IMR-90 (cell line): ENCODE measurements at regions not wholly inside any gene's neighbourhood (a gene's known extent, or its start where the extent isn't known, plus 50 kb on each side); places are given as distances from the start of the nearest gene placed in this dataset.

ENCODE experiments used
- ATAC-seq: fragments of 200-7000 bp; cut with Tn5 transposase; 2 replicates; pipeline ENCODE4 v1.9.1; 2020; ENCODE audit warnings: low read depth, mild to moderate bottlenecking, moderate library complexity
- BruUV-seq: library from RNA; stranded (reverse); fragments of 400-500 nt; replicated peaks from 2 replicates; lab custom pipeline; 2021; lab: Mats Ljungman, UMichigan
- CTCF ChIA-PET: fragments of 300-600 bp; formaldehyde crosslinking; extraction: SDS; loops from one replicate; lab custom pipeline; 2021; ENCODE audit warnings: antibody characterized with exemption; lab: Yijun Ruan, JAX
- POLR2A ChIA-PET: fragments of 300-600 bp; sonication (Branson Sonifier 250); formaldehyde crosslinking; loops from one replicate; lab custom pipeline; 2022; ENCODE audit warnings: antibody characterized with exemption; ENCODE audit not compliant: unreplicated experiment; lab: Charles Lee
- DNase-seq: peaks from one replicate; pipeline ENCODE4 v3.0.0; 2013
- H2AFZ ChIP-seq: replicated peaks from 2 replicates; pipeline ENCODE3; 2013; ENCODE audit warnings: low read length, mild to moderate bottlenecking; ENCODE audit not compliant: poor library complexity
- H2AK5ac ChIP-seq: 2 replicates; pipeline ENCODE4 v1.6.1; 2013; ENCODE audit warnings: low read depth, low read length, inconsistent platforms
- H2AK9ac ChIP-seq: replicated peaks from 2 replicates; pipeline ENCODE3; 2013; ENCODE audit warnings: mild to moderate bottlenecking, low read depth, low read length, moderate library complexity; ENCODE audit not compliant: poor library complexity
- H2BK120ac ChIP-seq: 2 replicates; pipeline ENCODE4 v1.6.1; 2013; ENCODE audit warnings: low read depth, low read length, inconsistent platforms
- H2BK15ac ChIP-seq: 3 replicates; pipeline ENCODE4 v1.6.1; 2013; ENCODE audit warnings: low read depth, low read length, inconsistent platforms
- H2BK20ac ChIP-seq: 2 replicates; pipeline ENCODE4 v1.6.1; 2013; ENCODE audit warnings: low read depth, mild to moderate bottlenecking, inconsistent platforms, low read length, moderate library complexity
- H2BK5ac ChIP-seq: 2 replicates; pipeline ENCODE4 v1.6.1; 2013; ENCODE audit warnings: mild to moderate bottlenecking, low read depth, low read length, inconsistent platforms; ENCODE audit not compliant: poor library complexity, severe bottlenecking
- H3K14ac ChIP-seq: replicated peaks from 2 replicates; pipeline ENCODE4 v1.6.1; 2013; ENCODE audit warnings: low read depth, low read length, inconsistent platforms
- H3K18ac ChIP-seq: 2 replicates; pipeline ENCODE4 v1.6.1; 2013; ENCODE audit warnings: low read depth, low read length, control low read depth
- H3K23ac ChIP-seq: 2 replicates; pipeline ENCODE4 v1.6.1; 2013; ENCODE audit warnings: low read depth, low read length, inconsistent platforms
- H3K27ac ChIP-seq: 2 replicates; pipeline ENCODE4 v1.5.1; 2013; ENCODE audit warnings: mild to moderate bottlenecking, control low read depth, low read length; ENCODE audit not compliant: insufficient read depth
- H3K27me3 ChIP-seq: 2 replicates; pipeline ENCODE4 v1.6.1; 2013; ENCODE audit warnings: low read length; ENCODE audit not compliant: control insufficient read depth, insufficient read depth
- H3K36me3 ChIP-seq: 2 replicates; pipeline ENCODE4 v1.6.1; 2013; ENCODE audit warnings: low read length, mixed read lengths; ENCODE audit not compliant: control insufficient read depth, insufficient read depth
- H3K4ac ChIP-seq: 2 replicates; pipeline ENCODE4 v1.6.1; 2013; ENCODE audit warnings: low read depth, low read length, inconsistent platforms
- H3K4me1 ChIP-seq: 2 replicates; pipeline ENCODE4 v1.6.1; 2013; ENCODE audit warnings: low read length, mixed read lengths; ENCODE audit not compliant: control insufficient read depth, insufficient read depth
- H3K4me2 ChIP-seq: 2 replicates; pipeline ENCODE4 v1.6.1; 2013; ENCODE audit warnings: low read depth, mild to moderate bottlenecking, control low read depth, low read length, moderate library complexity
- H3K4me3 ChIP-seq: 2 replicates; pipeline ENCODE4 v1.5.1; 2013; ENCODE audit warnings: low read depth, mild to moderate bottlenecking, control low read depth, low read length, moderate library complexity; ENCODE audit not compliant: insufficient read depth
- H3K56ac ChIP-seq: 2 replicates; pipeline ENCODE4 v1.6.1; 2013; ENCODE audit warnings: low read length, inconsistent platforms; ENCODE audit not compliant: insufficient read depth; ENCODE audit errors: extremely low read depth
- H3K79me1 ChIP-seq, 2 experiments: 2 replicates each; pipeline ENCODE4 v1.6.1; 2013; ENCODE audit warnings: low read length in 2 of 2, inconsistent platforms in 1 of 2, low read depth in 1 of 2
- H3K9ac ChIP-seq: 2 replicates; pipeline ENCODE4 v1.6.1; 2013; ENCODE audit warnings: low read depth, low read length, control low read depth
- H3K9me1 ChIP-seq: 2 replicates; pipeline ENCODE4 v1.6.1; 2013; ENCODE audit warnings: low read length, inconsistent platforms; ENCODE audit not compliant: insufficient read depth
- H3K9me3 ChIP-seq: 2 replicates; pipeline ENCODE4 v1.6.1; 2013; ENCODE audit warnings: low read length; ENCODE audit not compliant: control insufficient read depth, insufficient read depth
- H4K20me1 ChIP-seq: 2 replicates; pipeline ENCODE4 v1.6.1; 2013; ENCODE audit warnings: low read length, inconsistent platforms; ENCODE audit not compliant: insufficient read depth
- H4K5ac ChIP-seq: 2 replicates; pipeline ENCODE4 v1.6.1; 2013; ENCODE audit warnings: mild to moderate bottlenecking, low read depth, low read length, control low read depth
- H4K8ac ChIP-seq, 2 experiments: 2 replicates each; pipeline ENCODE4 v1.6.1; 2013; ENCODE audit warnings: low read depth in 2 of 2, low read length in 2 of 2, control low read depth in 1 of 2, inconsistent platforms in 1 of 2
- H4K91ac ChIP-seq: 2 replicates; pipeline ENCODE4 v1.6.1; 2013; ENCODE audit warnings: low read depth, low read length, inconsistent platforms; ENCODE audit not compliant: insufficient read depth
- MAFK ChIP-seq: IDR thresholded peaks from 2 replicates; pipeline ENCODE4 v1.6.1; 2012; ENCODE audit warnings: low read depth, low read length, improper control_type of control experiment
- MAZ ChIP-seq: IDR thresholded peaks from 2 replicates; pipeline ENCODE4 v1.6.1; 2012; ENCODE audit warnings: low read depth, mild to moderate bottlenecking, low read length, improper control_type of control experiment, moderate library complexity, borderline replicate concordance
- RAD21 ChIP-seq: IDR thresholded peaks from 2 replicates; pipeline ENCODE4 v1.6.1; 2012; ENCODE audit warnings: low read length, improper control_type of control experiment
- RCOR1 ChIP-seq: IDR thresholded peaks from 2 replicates; pipeline ENCODE4 v1.6.1; 2012; ENCODE audit warnings: mild to moderate bottlenecking, low read length, improper control_type of control experiment; ENCODE audit not compliant: insufficient replicate concordance
- WGBS, 2 experiments: methylation state at CpG; one replicate each; pipeline versions ENCODE4 v1.1.5 to v1.1.7; 2013; ENCODE audit warnings: missing lambda C conversion rate in 2 of 2; ENCODE audit not compliant: insufficient read length in 1 of 2; ENCODE audit errors: extremely low coverage in 2 of 2; 5-methylcytosine and 5-hydroxymethylcytosine counted together
- dilution Hi-C: fragments of 300-500 bp; cut with HindIII; formaldehyde crosslinking; loops from one replicate; pipeline ENCODE4 v1.14.3; 2018; ENCODE audit warnings: low sequenced_read_pairs; ENCODE audit not compliant: unreplicated experiment
- in situ Hi-C: fragments of 300-500 bp; cut with MboI; formaldehyde crosslinking; loops from 3 replicates; pipeline ENCODE4 v1.14.3; 2019; ENCODE audit warnings: low sequenced_read_pairs, inconsistent platforms, mixed read lengths
- intact Hi-C: fragments of 100-400 bp; cut with micrococcal nuclease; formaldehyde crosslinking; loops from 2 replicates; pipeline ENCODE4 v1.10.0; 2022
- TF ChIP-seq, protein P1 (sequence below): fragments of 150-350 bp; IDR thresholded peaks from 2 replicates; pipeline ENCODE4 v1.6.1; 2016; ENCODE audit warnings: low read depth, mild to moderate bottlenecking, low read length, moderate library complexity, borderline replicate concordance
- TF ChIP-seq, protein P2 (sequence below): fragments of 150-350 bp; IDR thresholded peaks from 2 replicates; pipeline ENCODE4 v1.6.1; 2017; ENCODE audit warnings: mild to moderate bottlenecking, antibody characterized with exemption, low read length, low read depth

DNA sequence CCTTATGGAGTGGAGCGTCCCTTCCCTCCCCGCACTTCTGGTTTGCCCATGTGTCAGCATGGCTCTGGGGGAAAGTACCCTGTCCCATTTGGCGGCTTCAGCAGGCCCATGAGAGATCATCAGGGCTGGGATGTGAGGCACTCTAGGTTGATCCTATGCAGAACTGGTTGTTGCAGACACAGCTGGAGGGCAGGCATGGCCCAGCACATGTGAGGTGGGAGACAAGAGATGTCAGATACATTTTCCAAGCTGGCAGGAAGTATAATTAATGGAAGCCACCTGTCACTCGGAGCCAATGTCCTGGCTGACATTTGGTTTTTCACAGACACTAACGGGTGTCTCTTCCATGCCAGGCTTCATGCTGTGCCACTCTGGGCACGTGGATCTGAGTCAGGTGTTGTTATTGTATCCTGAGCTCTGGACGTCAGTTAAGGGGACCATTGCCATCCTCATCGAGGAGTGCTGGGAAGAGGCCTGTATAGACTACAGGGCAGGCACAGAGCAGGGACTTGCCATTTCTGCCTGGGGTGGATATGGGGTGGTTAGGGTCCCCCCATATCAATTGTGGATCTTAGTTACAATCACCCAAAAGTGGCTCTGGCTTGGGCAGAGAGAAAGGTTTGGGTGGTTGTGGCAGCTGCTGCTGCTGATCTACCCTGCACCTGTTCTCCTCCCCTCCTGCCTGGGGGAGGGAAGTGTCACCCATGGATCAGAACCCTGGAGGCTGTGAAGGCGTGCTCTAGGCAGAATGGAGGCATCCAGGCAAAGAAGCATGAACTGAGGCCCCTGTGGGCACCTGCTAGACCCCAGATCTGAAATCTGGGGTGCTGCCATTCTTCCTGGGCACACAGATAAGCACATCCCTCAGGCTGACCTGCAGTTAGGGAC is 140.7 kb downstream of the FBLN2 start:
- Histone ChIP-seq H3K23ac (no peak overlapping the region), H3K56ac (no peak overlapping the region), H4K5ac (no peak overlapping the region), H3K27me3 (peaks cover 9% of the 10 kb centered on the region), H3K27ac (no peak overlapping the region), H2BK5ac (no peak overlapping the region), H3K18ac (no peak overlapping the region), H3K79me1 (no peaks in the 10 kb centered on the region), H4K8ac (no peak overlapping the region), H3K4me3 (no peak overlapping the region), H3K36me3 (no peaks in the 10 kb centered on the region), H3K4me1 (no peaks in the 10 kb centered on the region), H2AK9ac (no peak overlapping the region), H4K20me1 (no peaks in the 10 kb centered on the region), H3K4me2 (no peak overlapping the region), H2AK5ac (no peak overlapping the region), H2BK120ac (no peak overlapping the region), H3K14ac (no peak overlapping the region), H3K9me3 (no peaks in the 10 kb centered on the region), H2BK20ac (no peak overlapping the region), H3K9me1 (no peaks in the 10 kb centered on the region), H3K9ac (no peak overlapping the region), H2BK15ac (no peak overlapping the region), H2AFZ (no peak overlapping the region), H3K4ac (no peak overlapping the region), H4K91ac (no peak overlapping the region)
- dilution Hi-C loops (no loop called here), intact Hi-C loops (no loop called here), in situ Hi-C loops (no loop called here)
- CTCF ChIA-PET: interaction anchor here (1.2 kb wide), 1 partner anchor 16 kb away, joined by 3 read pairs; no protein-coding TSS in a partner anchor
- 40% methylated on average over 1 of the region's 9 CpGs; no CpG with 5 or more reads in 1 of the 2 experiments for WGBS, 2 experiments
- no peak for TF ChIP-seq MAZ
- TF ChIP-seq RCOR1: no peak
- TF ChIP-seq, protein P1, sequence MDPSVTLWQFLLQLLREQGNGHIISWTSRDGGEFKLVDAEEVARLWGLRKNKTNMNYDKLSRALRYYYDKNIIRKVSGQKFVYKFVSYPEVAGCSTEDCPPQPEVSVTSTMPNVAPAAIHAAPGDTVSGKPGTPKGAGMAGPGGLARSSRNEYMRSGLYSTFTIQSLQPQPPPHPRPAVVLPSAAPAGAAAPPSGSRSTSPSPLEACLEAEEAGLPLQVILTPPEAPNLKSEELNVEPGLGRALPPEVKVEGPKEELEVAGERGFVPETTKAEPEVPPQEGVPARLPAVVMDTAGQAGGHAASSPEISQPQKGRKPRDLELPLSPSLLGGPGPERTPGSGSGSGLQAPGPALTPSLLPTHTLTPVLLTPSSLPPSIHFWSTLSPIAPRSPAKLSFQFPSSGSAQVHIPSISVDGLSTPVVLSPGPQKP: no peak
- TF ChIP-seq, protein P2, sequence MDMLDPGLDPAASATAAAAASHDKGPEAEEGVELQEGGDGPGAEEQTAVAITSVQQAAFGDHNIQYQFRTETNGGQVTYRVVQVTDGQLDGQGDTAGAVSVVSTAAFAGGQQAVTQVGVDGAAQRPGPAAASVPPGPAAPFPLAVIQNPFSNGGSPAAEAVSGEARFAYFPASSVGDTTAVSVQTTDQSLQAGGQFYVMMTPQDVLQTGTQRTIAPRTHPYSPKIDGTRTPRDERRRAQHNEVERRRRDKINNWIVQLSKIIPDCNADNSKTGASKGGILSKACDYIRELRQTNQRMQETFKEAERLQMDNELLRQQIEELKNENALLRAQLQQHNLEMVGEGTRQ: no peak
- no peak for TF ChIP-seq MAFK
- no peak for TF ChIP-seq RAD21
- ATAC-seq: no peak
- DNase-seq: no peak
- BruUV-seq: no TSS peak
- POLR2A ChIA-PET: no interaction called here
